GM12878 (cell line): ENCODE measurements at regions not wholly inside any gene's neighbourhood (a gene's known extent, or its start where the extent isn't known, plus 50 kb on each side); places are given as distances from the start of the nearest gene placed in this dataset.

Experiments
- ATAC-seq: fragments of 200-7000 bp; cut with Tn5 transposase; 3 replicates; pipeline ENCODE4 v1.9.1; 2020; ENCODE audit warnings: mild to moderate bottlenecking, moderate library complexity
- BruUV-seq: library from RNA; stranded (reverse); fragments of 400-500 nt; replicated peaks from 2 replicates; lab custom pipeline; 2021; lab: Mats Ljungman, UMichigan
- CTCF ChIA-PET: fragments of 300-600 bp; sonication (Branson Sonifier 250); formaldehyde crosslinking; extraction: SDS; loops from one replicate; lab custom pipeline; 2021; ENCODE audit warnings: inconsistent platforms; lab: Yijun Ruan, JAX
- POLR2A ChIA-PET: fragments of 350-600 bp; formaldehyde crosslinking; extraction: SDS; loops from one replicate; lab custom pipeline; 2021; ENCODE audit warnings: inconsistent platforms; lab: Charles Lee
- RAD21 ChIA-PET: fragments of 300-600 bp; sonication (Branson Sonifier 250); formaldehyde crosslinking; loops from one replicate; lab custom pipeline; 2023; ENCODE audit warnings: antibody characterized with exemption; ENCODE audit not compliant: unreplicated experiment; lab: Charles Lee
- SMC1A ChIA-PET: fragments of 300-600 bp; sonication (Branson Sonifier 250); formaldehyde crosslinking; loops from one replicate; lab custom pipeline; 2023; ENCODE audit not compliant: unreplicated experiment, uncharacterized antibody; lab: Charles Lee
- DNase-seq: peaks from one replicate; pipeline ENCODE4 v3.0.0-alpha.2; 2011; ENCODE audit warnings: low read depth, low spot score
- FAIRE-seq: peaks from 3 replicates; lab custom pipeline; 2011; peaks lifted over from hg19 to GRCh38; lab: Jason Lieb, UNC
- H2AFZ ChIP-seq: 2 replicates; pipeline ENCODE4 v1.6.0; 2011; ENCODE audit warnings: low read depth, low read length, control low read depth; ENCODE audit not compliant: control insufficient read depth
- H3K27ac ChIP-seq: 2 replicates; pipeline ENCODE4 v1.5.1; 2011; ENCODE audit warnings: control low read depth; ENCODE audit not compliant: control insufficient read depth, insufficient read depth
- H3K27me3 ChIP-seq, 2 experiments: replicated peaks in 1 of 2; 2 replicates each; pipeline versions ENCODE4 v1.6.0 to v1.6.1; 2011; ENCODE audit warnings: low read length in 1 of 2; ENCODE audit not compliant: control insufficient read depth in 2 of 2, insufficient read depth in 2 of 2
- H3K36me3 ChIP-seq, 2 experiments: 2 replicates each; pipeline ENCODE4 v1.5.1; 2011; ENCODE audit warnings: low read length in 1 of 2; ENCODE audit not compliant: control insufficient read depth in 2 of 2, insufficient read depth in 2 of 2
- H3K4me1 ChIP-seq: 2 replicates; pipeline ENCODE4 v1.6.1; 2011; ENCODE audit warnings: mild to moderate bottlenecking, low read length, moderate library complexity, mixed read lengths; ENCODE audit not compliant: control insufficient read depth, insufficient read depth
- H3K4me2 ChIP-seq: 2 replicates; pipeline ENCODE4 v1.6.0; 2011; ENCODE audit warnings: control low read depth; ENCODE audit not compliant: control insufficient read depth, insufficient read depth
- H3K4me3 ChIP-seq: fragments of 200-600 bp; sonication (generic); 2 replicates; pipeline ENCODE4 v1.5.1; 2016
- H3K79me2 ChIP-seq: 2 replicates; pipeline ENCODE4 v1.6.0; 2011; ENCODE audit warnings: low read length; ENCODE audit not compliant: control insufficient read depth, insufficient read depth
- H3K9ac ChIP-seq: 2 replicates; pipeline ENCODE4 v1.8.0; 2011; ENCODE audit warnings: low read length, control low read depth, mixed read lengths; ENCODE audit not compliant: control insufficient read depth, insufficient read depth
- H3K9me3 ChIP-seq: replicated peaks from 3 replicates; pipeline ENCODE4 v1.5.1; 2011; ENCODE audit warnings: mild to moderate bottlenecking, low read length; ENCODE audit not compliant: control insufficient read depth, insufficient read depth
- H4K20me1 ChIP-seq: 2 replicates; pipeline ENCODE4 v1.6.0; 2011; ENCODE audit not compliant: control insufficient read depth, insufficient read depth
- DPF2 ChIP-seq: fragments of 450-650 bp; IDR thresholded peaks from 2 replicates; pipeline ENCODE4 v1.6.1; 2017; ENCODE audit warnings: mild to moderate bottlenecking
- HDAC6 ChIP-seq: fragments of 200-600 bp; sonication (generic); IDR thresholded peaks from one replicate; pipeline ENCODE4 v1.8.0; 2017; ENCODE audit warnings: antibody characterized with exemption; ENCODE audit not compliant: unreplicated experiment
- KLF5 ChIP-seq: fragments of 450-650 bp; IDR thresholded peaks from 2 replicates; pipeline ENCODE4 v1.6.1; 2014; ENCODE audit warnings: mild to moderate bottlenecking; ENCODE audit not compliant: partially characterized antibody
- MEF2A ChIP-seq: IDR thresholded peaks from 2 replicates; pipeline ENCODE4 v1.6.1; 2011; ENCODE audit warnings: low read depth, mild to moderate bottlenecking, low read length, moderate library complexity; ENCODE audit not compliant: insufficient read depth
- MTA3 ChIP-seq: IDR thresholded peaks from 2 replicates; pipeline ENCODE4 v1.6.1; 2012; ENCODE audit warnings: low read length, inconsistent platforms, borderline replicate concordance
- NR2C2 ChIP-seq: IDR thresholded peaks from 2 replicates; pipeline ENCODE4 v1.6.1; 2011; ENCODE audit warnings: borderline replicate concordance, low read depth; ENCODE audit not compliant: control insufficient read depth, insufficient read length
- PAX5 ChIP-seq: IDR thresholded peaks from 2 replicates; pipeline ENCODE4 v1.6.1; 2011; ENCODE audit warnings: low read depth, low read length, borderline replicate concordance
- SKIL ChIP-seq: fragments of 450-650 bp; IDR thresholded peaks from 2 replicates; pipeline ENCODE4 v1.6.1; 2017; ENCODE audit warnings: mild to moderate bottlenecking, low read depth, inconsistent platforms; ENCODE audit not compliant: poor library complexity, severe bottlenecking
- TAF1 ChIP-seq: IDR thresholded peaks from 2 replicates; pipeline ENCODE4 v1.6.1; 2011; ENCODE audit warnings: mild to moderate bottlenecking, low read depth, low read length, borderline replicate concordance
- ZBTB11 ChIP-seq: fragments of 450-650 bp; formaldehyde crosslinking; IDR thresholded peaks from 2 replicates; pipeline ENCODE4 v1.5.0; 2022; ENCODE audit warnings: mild to moderate bottlenecking, missing genetic modification characterization
- WGBS: methylation state at CpG from one replicate; pipeline ENCODE4 v1.1.6; 2016; ENCODE audit warnings: low lambda C conversion rate; ENCODE audit not compliant: insufficient replicate concordance, insufficient coverage; ENCODE audit errors: missing lambda C conversion rate; 5-methylcytosine and 5-hydroxymethylcytosine counted together
- in situ Hi-C: fragments of 300-500 bp; cut with MboI; formaldehyde crosslinking; loops from 9 replicates; pipeline ENCODE4 v1.14.3; 2018; ENCODE audit warnings: mixed read lengths
- intact Hi-C: fragments of 100-400 bp; cut with micrococcal nuclease; formaldehyde crosslinking; loops from one replicate; pipeline ENCODE4 v1.14.2; 2022; ENCODE audit not compliant: unreplicated experiment
- TF ChIP-seq, protein P1 (sequence below): fragments of 450-650 bp; formaldehyde crosslinking; IDR thresholded peaks from 2 replicates; pipeline ENCODE4 v1.4.0; 2022; ENCODE audit warnings: mild to moderate bottlenecking, moderate library complexity

- intact Hi-C loops, result loop anchor here (2.0 kb wide), 1 partner anchor 880 kb away; no protein-coding TSS in a partner anchor
Observed at GRCh38 chr3:168864107-168865021, 768.6 kb upstream of the GOLIM4 start.

More at GRCh38 chr3:168864107-168865021, 768.6 kb upstream of the GOLIM4 start:
- ChIA-PET SMC1A (interaction anchor here (1.0 to 1.8 kb wide), 7 partner anchors 15 to 881 kb away, joined by 3 to 5 read pairs (median 3); no protein-coding TSS in a partner anchor), RAD21 (interaction anchor here (1.2 to 2.0 kb wide), 5 partner anchors 10 to 880 kb away, joined by 3 to 10 read pairs (median 5); no protein-coding TSS in a partner anchor), CTCF (interaction anchor here (0.9 to 2.8 kb wide), 18 partner anchors 9 to 883 kb away, joined by 3 to 23 read pairs (median 4); no protein-coding TSS in a partner anchor), POLR2A (no interaction called here)
- H3K9ac ChIP-seq, result no peak overlapping the region
- TF ChIP-seq MTA3 (no peak), SKIL (no peak), TAF1 (no peak), KLF5 (no peak), PAX5 (no peak), NR2C2 (no peak), HDAC6 (no peak), MEF2A (no peak), ZBTB11 (no peak), DPF2 (no peak)
- TF ChIP-seq, protein P1, sequence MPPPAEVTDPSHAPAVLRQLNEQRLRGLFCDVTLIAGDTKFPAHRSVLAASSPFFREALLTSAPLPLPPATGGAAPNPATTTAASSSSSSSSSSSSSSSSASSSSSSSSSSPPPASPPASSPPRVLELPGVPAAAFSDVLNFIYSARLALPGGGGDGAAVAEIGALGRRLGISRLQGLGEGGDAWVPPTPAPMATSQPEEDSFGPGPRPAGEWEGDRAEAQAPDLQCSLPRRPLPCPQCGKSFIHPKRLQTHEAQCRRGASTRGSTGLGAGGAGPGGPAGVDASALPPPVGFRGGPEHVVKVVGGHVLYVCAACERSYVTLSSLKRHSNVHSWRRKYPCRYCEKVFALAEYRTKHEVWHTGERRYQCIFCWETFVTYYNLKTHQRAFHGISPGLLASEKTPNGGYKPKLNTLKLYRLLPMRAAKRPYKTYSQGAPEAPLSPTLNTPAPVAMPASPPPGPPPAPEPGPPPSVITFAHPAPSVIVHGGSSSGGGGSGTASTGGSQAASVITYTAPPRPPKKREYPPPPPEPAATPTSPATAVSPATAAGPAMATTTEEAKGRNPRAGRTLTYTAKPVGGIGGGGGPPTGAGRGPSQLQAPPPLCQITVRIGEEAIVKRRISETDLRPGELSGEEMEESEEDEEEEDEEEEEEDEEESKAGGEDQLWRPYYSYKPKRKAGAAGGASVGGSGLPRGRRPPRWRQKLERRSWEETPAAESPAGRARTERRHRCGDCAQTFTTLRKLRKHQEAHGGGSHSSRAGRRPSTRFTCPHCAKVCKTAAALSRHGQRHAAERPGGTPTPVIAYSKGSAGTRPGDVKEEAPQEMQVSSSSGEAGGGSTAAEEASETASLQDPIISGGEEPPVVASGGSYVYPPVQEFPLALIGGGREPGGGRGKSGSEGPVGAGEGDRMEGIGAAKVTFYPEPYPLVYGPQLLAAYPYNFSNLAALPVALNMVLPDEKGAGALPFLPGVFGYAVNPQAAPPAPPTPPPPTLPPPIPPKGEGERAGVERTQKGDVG, result no peak
- DNase-seq (no peak), ATAC-seq (no peak), FAIRE-seq (no peak)
- no peaks in the 10 kb centered on the region for H4K20me1 ChIP-seq
- no peaks in the 10 kb centered on the region for H3K9me3 ChIP-seq
- WGBS, result 28% methylated on average over 14 of the region's 14 CpGs
- H3K4me1 ChIP-seq, result no peaks in the 10 kb centered on the region
- in situ Hi-C loops, result no loop called here
- no peaks in the 10 kb centered on the region for H3K79me2 ChIP-seq
- H3K4me3 ChIP-seq, result no peak overlapping the region
- H3K36me3 ChIP-seq, result no peaks in the 10 kb centered on the region
- H3K27ac ChIP-seq, result no peak overlapping the region
- no peak overlapping the region for H3K4me2 ChIP-seq
- no peak overlapping the region for H2AFZ ChIP-seq
- BruUV-seq, result no TSS peak
- H3K27me3 ChIP-seq, result no peaks in the 10 kb centered on the region
